GM23338 (cell line): ENCODE measurements at regions not wholly inside any gene's neighbourhood (a gene's known extent, or its start where the extent isn't known, plus 50 kb on each side); places are given as distances from the start of the nearest gene placed in this dataset.

Source experiments
- ATAC-seq: fragments of 200-7000 bp; cut with Tn5 transposase; 3 replicates; pipeline ENCODE4 v1.9.1; 2020
- DNase-seq: peaks from one replicate; pipeline ENCODE4 v3.0.0-alpha.2; 2015; ENCODE audit warnings: low spot score
- H2AFZ ChIP-seq: fragments of 200-600 bp; sonication (generic); 2 replicates; pipeline ENCODE4 v1.8.0; 2016; ENCODE audit warnings: antibody characterized with exemption, mild to moderate bottlenecking, moderate library complexity
- H3F3A ChIP-seq: fragments of 200-600 bp; sonication (generic); replicated peaks from 2 replicates; pipeline ENCODE4 v1.8.0; 2017; ENCODE audit warnings: antibody characterized with exemption, mixed run types, low read depth
- H3K27ac ChIP-seq: fragments of 200-600 bp; sonication (generic); 2 replicates; pipeline ENCODE4 v1.6.1; 2016; ENCODE audit warnings: low read depth
- H3K27me3 ChIP-seq: fragments of 200-600 bp; sonication (generic); 2 replicates; pipeline ENCODE4 v1.8.0; 2016; ENCODE audit warnings: mild to moderate bottlenecking, mixed run types, moderate library complexity; ENCODE audit not compliant: insufficient read depth
- H3K36me3 ChIP-seq: fragments of 200-600 bp; sonication (generic); 2 replicates; pipeline ENCODE4 v1.8.0; 2016; ENCODE audit warnings: mild to moderate bottlenecking; ENCODE audit not compliant: insufficient read depth
- H3K4me1 ChIP-seq: fragments of 200-600 bp; sonication (generic); 2 replicates; pipeline ENCODE4 v1.8.0; 2016; ENCODE audit warnings: mild to moderate bottlenecking, moderate library complexity; ENCODE audit not compliant: insufficient read depth
- H3K4me2 ChIP-seq: fragments of 200-600 bp; sonication (generic); 2 replicates; pipeline ENCODE4 v1.7.1; 2017; ENCODE audit warnings: mixed run types
- H3K4me3 ChIP-seq: fragments of 200-600 bp; sonication (generic); 2 replicates; pipeline ENCODE4 v1.6.1; 2016; ENCODE audit warnings: mixed run types
- H3K79me2 ChIP-seq: fragments of 200-600 bp; sonication (generic); replicated peaks from 2 replicates; pipeline ENCODE4 v1.8.0; 2017; ENCODE audit warnings: mild to moderate bottlenecking; ENCODE audit not compliant: insufficient read depth
- H3K9me2 ChIP-seq: fragments of 200-600 bp; sonication (generic); 2 replicates; pipeline ENCODE4 v1.8.0; 2017; ENCODE audit not compliant: insufficient read depth
- H4K20me1 ChIP-seq: fragments of 200-600 bp; sonication (generic); replicated peaks from 2 replicates; pipeline ENCODE4 v1.8.0; 2017; ENCODE audit warnings: mild to moderate bottlenecking; ENCODE audit not compliant: insufficient read depth
- H3K27ac Mint-ChIP-seq: 2 replicates; pipeline ENCODE4 v1.8.0; 2020; ENCODE audit warnings: inconsistent platforms, mild to moderate bottlenecking, moderate library complexity, mixed read lengths
- H3K27me3 Mint-ChIP-seq: 3 replicates; pipeline ENCODE4 v1.8.0; 2022; ENCODE audit warnings: low read depth, mild to moderate bottlenecking, moderate library complexity, mixed read lengths, inconsistent platforms; ENCODE audit not compliant: insufficient read depth, poor library complexity
- H3K36me3 Mint-ChIP-seq: 3 replicates; pipeline ENCODE4 v1.8.0; 2021; ENCODE audit warnings: low read depth, mild to moderate bottlenecking, inconsistent platforms, moderate library complexity, mixed read lengths
- H3K4me1 Mint-ChIP-seq: 3 replicates; pipeline ENCODE4 v1.8.0; 2020; ENCODE audit warnings: mild to moderate bottlenecking, inconsistent platforms, mixed read lengths
- H3K4me3 Mint-ChIP-seq: 3 replicates; pipeline ENCODE4 v1.8.0; 2021; ENCODE audit warnings: moderate library complexity, mild to moderate bottlenecking, inconsistent platforms, mixed read lengths
- H3K9me3 Mint-ChIP-seq: 3 replicates; pipeline ENCODE4 v1.8.0; 2020; ENCODE audit warnings: moderate library complexity, mild to moderate bottlenecking, inconsistent platforms, mixed read lengths
- CREB1 ChIP-seq: fragments of 250-450 bp; sonication (Bioruptor Pico); IDR thresholded peaks from 2 replicates; pipeline ENCODE4 v1.5.0; 2020; ENCODE audit warnings: low read depth, mild to moderate bottlenecking, moderate library complexity
- CTCF ChIP-seq, 2 experiments: fragments of 200-600 bp in 1 of 2; sonication (generic) in 1 of 2; conservative IDR thresholded peaks; 2 replicates each; pipeline versions ENCODE4 v1.5.1 to v1.6.1; 2016 to 2017; ENCODE audit warnings: antibody characterized with exemption in 2 of 2, low read depth in 2 of 2, mild to moderate bottlenecking in 2 of 2, moderate library complexity in 1 of 2
- ETS1 ChIP-seq: IDR thresholded peaks from 2 replicates; pipeline ENCODE4 v1.6.1; 2016; ENCODE audit warnings: antibody characterized with exemption
- EZH2 ChIP-seq: fragments of 200-600 bp; sonication (generic); IDR thresholded peaks from one replicate; pipeline ENCODE4 v1.8.0; 2017; ENCODE audit warnings: antibody characterized with exemption, mild to moderate bottlenecking, low read depth; ENCODE audit not compliant: unreplicated experiment
- EZH2phosphoT487 ChIP-seq: fragments of 200-600 bp; sonication (generic); IDR thresholded peaks from one replicate; pipeline ENCODE4 v1.8.1; 2018; ENCODE audit warnings: antibody characterized with exemption; ENCODE audit not compliant: unreplicated experiment
- JUNB ChIP-seq: IDR thresholded peaks from one replicate; pipeline ENCODE4 v1.6.1; 2016; ENCODE audit warnings: antibody characterized with exemption; ENCODE audit not compliant: unreplicated experiment
- NANOG ChIP-seq: IDR thresholded peaks from 2 replicates; pipeline ENCODE4 v1.6.1; 2016; ENCODE audit warnings: antibody characterized with exemption, borderline replicate concordance
- POLR2AphosphoS5 ChIP-seq: IDR thresholded peaks from 2 replicates; pipeline ENCODE4 v1.6.1; 2016; ENCODE audit warnings: antibody characterized with exemption, low read depth
- STAT1 ChIP-seq: IDR thresholded peaks from one replicate; pipeline ENCODE4 v1.6.1; 2016; ENCODE audit warnings: antibody characterized with exemption; ENCODE audit not compliant: unreplicated experiment
- ZNF114 ChIP-seq: fragments of 250-450 bp; sonication (Bioruptor Pico); IDR thresholded peaks from 2 replicates; pipeline ENCODE4 v1.5.0; 2020; ENCODE audit warnings: mild to moderate bottlenecking, moderate library complexity
- TF ChIP-seq, protein P1 (sequence below): IDR thresholded peaks from one replicate; pipeline ENCODE4 v1.6.1; 2018; ENCODE audit warnings: antibody characterized with exemption; ENCODE audit not compliant: unreplicated experiment

GRCh38 chr6:147106759-147107401, 97.3 kb upstream of the STXBP5 start:
- no peak overlapping the region for H3K27ac Mint-ChIP-seq
- no peaks in the 10 kb centered on the region for H3K4me1 Mint-ChIP-seq
- H3K4me1 ChIP-seq, result no peaks in the 10 kb centered on the region
- H3K27me3 ChIP-seq, result no peaks in the 10 kb centered on the region
- H3K9me3 Mint-ChIP-seq, result no peaks in the 10 kb centered on the region
- DNase-seq, result no peak
- H3K36me3 ChIP-seq, result no peaks in the 10 kb centered on the region
- H3K4me3 ChIP-seq, result no peak overlapping the region
- H3K36me3 Mint-ChIP-seq, result no peaks in the 10 kb centered on the region
- 0 out of 2 replicates have a peak overlapping the region, but pooled peaks have one; percentile 23 for H2AFZ ChIP-seq
- H3K9me2 ChIP-seq, result no peaks in the 10 kb centered on the region
- ATAC-seq, result no peak
- no peak for TF ChIP-seq JUNB
- TF ChIP-seq ZNF114, result no peak
- no peak for TF ChIP-seq CREB1 (CRISPR knock-in tag)
- TF ChIP-seq ETS1, result no peak
- no peak for TF ChIP-seq POLR2AphosphoS5
- TF ChIP-seq STAT1, result no peak
- no peak for TF ChIP-seq EZH2phosphoT487
- no peak for TF ChIP-seq EZH2
- TF ChIP-seq NANOG, result no peak
- TF ChIP-seq, protein P1, sequence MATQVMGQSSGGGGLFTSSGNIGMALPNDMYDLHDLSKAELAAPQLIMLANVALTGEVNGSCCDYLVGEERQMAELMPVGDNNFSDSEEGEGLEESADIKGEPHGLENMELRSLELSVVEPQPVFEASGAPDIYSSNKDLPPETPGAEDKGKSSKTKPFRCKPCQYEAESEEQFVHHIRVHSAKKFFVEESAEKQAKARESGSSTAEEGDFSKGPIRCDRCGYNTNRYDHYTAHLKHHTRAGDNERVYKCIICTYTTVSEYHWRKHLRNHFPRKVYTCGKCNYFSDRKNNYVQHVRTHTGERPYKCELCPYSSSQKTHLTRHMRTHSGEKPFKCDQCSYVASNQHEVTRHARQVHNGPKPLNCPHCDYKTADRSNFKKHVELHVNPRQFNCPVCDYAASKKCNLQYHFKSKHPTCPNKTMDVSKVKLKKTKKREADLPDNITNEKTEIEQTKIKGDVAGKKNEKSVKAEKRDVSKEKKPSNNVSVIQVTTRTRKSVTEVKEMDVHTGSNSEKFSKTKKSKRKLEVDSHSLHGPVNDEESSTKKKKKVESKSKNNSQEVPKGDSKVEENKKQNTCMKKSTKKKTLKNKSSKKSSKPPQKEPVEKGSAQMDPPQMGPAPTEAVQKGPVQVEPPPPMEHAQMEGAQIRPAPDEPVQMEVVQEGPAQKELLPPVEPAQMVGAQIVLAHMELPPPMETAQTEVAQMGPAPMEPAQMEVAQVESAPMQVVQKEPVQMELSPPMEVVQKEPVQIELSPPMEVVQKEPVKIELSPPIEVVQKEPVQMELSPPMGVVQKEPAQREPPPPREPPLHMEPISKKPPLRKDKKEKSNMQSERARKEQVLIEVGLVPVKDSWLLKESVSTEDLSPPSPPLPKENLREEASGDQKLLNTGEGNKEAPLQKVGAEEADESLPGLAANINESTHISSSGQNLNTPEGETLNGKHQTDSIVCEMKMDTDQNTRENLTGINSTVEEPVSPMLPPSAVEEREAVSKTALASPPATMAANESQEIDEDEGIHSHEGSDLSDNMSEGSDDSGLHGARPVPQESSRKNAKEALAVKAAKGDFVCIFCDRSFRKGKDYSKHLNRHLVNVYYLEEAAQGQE, result no peak
- TF ChIP-seq CTCF (conservative IDR thresholded peaks at IDR 0.05; ENCODE audit: low read depth in 2 of 2), result no peak
- no peak overlapping the region for H3K4me3 Mint-ChIP-seq
- H3K27me3 Mint-ChIP-seq, result no peaks in the 10 kb centered on the region
- no peaks in the 10 kb centered on the region for H4K20me1 ChIP-seq
- no peak overlapping the region for H3K27ac ChIP-seq
- H3K79me2 ChIP-seq, result no peaks in the 10 kb centered on the region
- no peak overlapping the region for H3K4me2 ChIP-seq
- no peaks in the 10 kb centered on the region for H3F3A ChIP-seq
